ENCODE measurements at regions not wholly inside any gene's neighbourhood (a gene's known extent, or its start where the extent isn't known, plus 50 kb on each side); places are given as distances from the start of the nearest gene placed in this dataset.
"Not testable (repeated sequence)": the region's sequence is repeated elsewhere in the genome, so short reads cannot be mapped to it uniquely, and the experiment has no call there.

DNA sequence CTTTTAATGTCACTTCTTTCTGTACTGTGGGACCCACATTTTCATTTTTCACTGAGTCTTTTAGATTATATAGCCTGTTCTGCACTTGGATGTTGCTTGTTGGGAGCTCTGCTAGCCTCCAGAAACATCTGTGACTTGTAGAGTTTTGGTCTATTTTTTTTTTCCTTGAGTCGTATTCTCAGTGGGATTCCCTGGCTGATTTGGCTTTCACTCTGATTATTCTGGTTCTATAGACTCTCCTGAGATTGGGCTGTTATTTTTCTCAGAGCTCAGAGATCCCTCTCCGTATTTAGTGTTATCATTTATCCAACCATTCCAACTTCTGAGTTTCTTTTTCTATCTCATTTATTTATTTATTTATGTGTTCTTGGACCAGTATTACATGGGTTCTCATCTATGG, 339.3 kb downstream of the FAM170A start:
- H3K4me1 ChIP-seq (ENCODE audit: insufficient read depth, low read length) = no peaks in the 10 kb centered on the region
- Mint-ChIP-seq H3K4me1 (ENCODE audit: low read depth, unreplicated experiment) (no peaks in the 10 kb centered on the region), H3K9me3 (ENCODE audit: unreplicated experiment) (peaks cover 2% of the 10 kb centered on the region), H3K4me3 (ENCODE audit: unreplicated experiment) (no peak overlapping the region), H3K27me3 (ENCODE audit: low read depth, unreplicated experiment) (no peaks in the 10 kb centered on the region), H3K36me3 (ENCODE audit: low read depth, unreplicated experiment) (no peaks in the 10 kb centered on the region), H3K27ac (ENCODE audit: unreplicated experiment) (no peak overlapping the region)
- no peaks in the 10 kb centered on the region for H3K36me3 ChIP-seq (ENCODE audit: insufficient read depth, low read length)
- H2AFZ ChIP-seq (ENCODE audit: low read depth, low read length) = no peak overlapping the region
- no peak overlapping the region for H3K4me2 ChIP-seq (ENCODE audit: low read length)
- H4K20me1 ChIP-seq (ENCODE audit: insufficient read depth, low read length) = no peaks in the 10 kb centered on the region
- DNase-seq (ENCODE audit: low read depth) = no peak
- FAIRE-seq = no peak
- H3K27ac ChIP-seq (ENCODE audit: low read depth, low read length) = no peak overlapping the region
- no peaks in the 10 kb centered on the region for H3K27me3 ChIP-seq (ENCODE audit: insufficient read depth, low read length)
- TF ChIP-seq EZH2 (IDR thresholded peaks at IDR 0.05; ENCODE audit: insufficient read depth, low read length) = no peak
- TF ChIP-seq, protein P1, sequence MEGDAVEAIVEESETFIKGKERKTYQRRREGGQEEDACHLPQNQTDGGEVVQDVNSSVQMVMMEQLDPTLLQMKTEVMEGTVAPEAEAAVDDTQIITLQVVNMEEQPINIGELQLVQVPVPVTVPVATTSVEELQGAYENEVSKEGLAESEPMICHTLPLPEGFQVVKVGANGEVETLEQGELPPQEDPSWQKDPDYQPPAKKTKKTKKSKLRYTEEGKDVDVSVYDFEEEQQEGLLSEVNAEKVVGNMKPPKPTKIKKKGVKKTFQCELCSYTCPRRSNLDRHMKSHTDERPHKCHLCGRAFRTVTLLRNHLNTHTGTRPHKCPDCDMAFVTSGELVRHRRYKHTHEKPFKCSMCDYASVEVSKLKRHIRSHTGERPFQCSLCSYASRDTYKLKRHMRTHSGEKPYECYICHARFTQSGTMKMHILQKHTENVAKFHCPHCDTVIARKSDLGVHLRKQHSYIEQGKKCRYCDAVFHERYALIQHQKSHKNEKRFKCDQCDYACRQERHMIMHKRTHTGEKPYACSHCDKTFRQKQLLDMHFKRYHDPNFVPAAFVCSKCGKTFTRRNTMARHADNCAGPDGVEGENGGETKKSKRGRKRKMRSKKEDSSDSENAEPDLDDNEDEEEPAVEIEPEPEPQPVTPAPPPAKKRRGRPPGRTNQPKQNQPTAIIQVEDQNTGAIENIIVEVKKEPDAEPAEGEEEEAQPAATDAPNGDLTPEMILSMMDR (IDR thresholded peaks at IDR 0.05; ENCODE audit: insufficient read depth, low read depth, low read length) = no peak
- H3K4me3 ChIP-seq (ENCODE audit: insufficient read depth, low read depth, low read length) = no peak overlapping the region
- H3K9me3 ChIP-seq (ENCODE audit: insufficient read depth, low read depth, low read length) = no peaks in the 10 kb centered on the region
- no peaks in the 10 kb centered on the region for H3K79me2 ChIP-seq (ENCODE audit: insufficient read depth, low read length)
- H3K9ac ChIP-seq (ENCODE audit: low read length) = no peak overlapping the region

- not testable (repeated sequence) for H3K27me3 Mint-ChIP-seq (ENCODE audit: low read depth, unreplicated experiment); H3K4me3 Mint-ChIP-seq (ENCODE audit: unreplicated experiment); H3K9ac ChIP-seq (ENCODE audit: low read length); H3K27ac ChIP-seq (ENCODE audit: low read depth, low read length); FAIRE-seq; H3K79me2 ChIP-seq (ENCODE audit: insufficient read depth, low read length); H3K36me3 Mint-ChIP-seq (ENCODE audit: low read depth, unreplicated experiment); H4K20me1 ChIP-seq (ENCODE audit: insufficient read depth, low read length); DNase-seq (ENCODE audit: low read depth); H3K27ac Mint-ChIP-seq (ENCODE audit: unreplicated experiment); H3K4me1 ChIP-seq (ENCODE audit: insufficient read depth, low read length); H3K9me3 ChIP-seq (ENCODE audit: insufficient read depth, low read depth, low read length); H3K4me1 Mint-ChIP-seq (ENCODE audit: low read depth, unreplicated experiment); H2AFZ ChIP-seq (ENCODE audit: low read depth, low read length); H3K27me3 ChIP-seq (ENCODE audit: insufficient read depth, low read length); H3K4me3 ChIP-seq (ENCODE audit: insufficient read depth, low read depth, low read length); H3K36me3 ChIP-seq (ENCODE audit: insufficient read depth, low read length); H3K4me2 ChIP-seq (ENCODE audit: low read length)
- peaks cover 11% of the 10 kb centered on the region for H3K9me3 Mint-ChIP-seq (ENCODE audit: unreplicated experiment)
Observed at GRCh38 chr5:119987077-119987476, 357.7 kb downstream of the FAM170A start.

DNA sequence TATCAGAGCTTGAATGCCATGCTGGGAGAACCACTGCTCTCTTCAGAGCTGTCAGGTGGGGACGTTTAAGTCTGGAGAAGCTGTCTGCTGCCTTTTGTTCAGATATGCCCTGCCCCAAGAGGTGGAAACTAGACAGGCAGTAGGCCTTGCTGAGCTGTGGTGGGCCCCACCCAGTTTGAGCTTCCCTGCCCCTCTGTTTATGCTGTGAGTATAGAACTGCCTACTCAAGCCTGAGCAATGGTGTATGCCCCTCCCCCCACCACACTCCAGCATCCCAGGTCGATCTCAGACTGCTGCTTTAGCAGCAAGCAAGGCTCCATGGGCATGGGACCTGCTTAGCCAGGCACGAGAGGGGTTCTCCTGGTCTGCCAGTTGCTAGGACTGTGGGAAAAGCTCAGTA, 362.3 kb downstream of the FAM170A start:
- DNase-seq (ENCODE audit: low read depth) = no peak
- Mint-ChIP-seq H3K27me3 (ENCODE audit: low read depth, unreplicated experiment) (no peaks in the 10 kb centered on the region), H3K36me3 (ENCODE audit: low read depth, unreplicated experiment) (no peaks in the 10 kb centered on the region), H3K27ac (ENCODE audit: unreplicated experiment) (no peak overlapping the region), H3K9me3 (ENCODE audit: unreplicated experiment) (peaks cover 10% of the 10 kb centered on the region), H3K4me1 (ENCODE audit: low read depth, unreplicated experiment) (no peaks in the 10 kb centered on the region), H3K4me3 (ENCODE audit: unreplicated experiment) (no peak overlapping the region)
- no peak for FAIRE-seq
- Histone ChIP-seq H2AFZ (ENCODE audit: low read depth, low read length) (no peak overlapping the region), H3K9me3 (ENCODE audit: insufficient read depth, low read depth, low read length) (no peaks in the 10 kb centered on the region), H3K36me3 (ENCODE audit: insufficient read depth, low read length) (no peaks in the 10 kb centered on the region), H3K27me3 (ENCODE audit: insufficient read depth, low read length) (peaks cover 2% of the 10 kb centered on the region), H3K9ac (ENCODE audit: low read length) (no peak overlapping the region), H3K4me2 (ENCODE audit: low read length) (no peak overlapping the region), H4K20me1 (ENCODE audit: insufficient read depth, low read length) (no peaks in the 10 kb centered on the region), H3K79me2 (ENCODE audit: insufficient read depth, low read length) (no peaks in the 10 kb centered on the region), H3K4me1 (ENCODE audit: insufficient read depth, low read length) (no peaks in the 10 kb centered on the region), H3K4me3 (ENCODE audit: insufficient read depth, low read depth, low read length) (no peak overlapping the region), H3K27ac (ENCODE audit: low read depth, low read length) (no peak overlapping the region)
- TF ChIP-seq, protein P1 (IDR thresholded peaks at IDR 0.05; ENCODE audit: insufficient read depth, low read depth, low read length) = no peak
- no peak for TF ChIP-seq EZH2 (IDR thresholded peaks at IDR 0.05; ENCODE audit: insufficient read depth, low read length)
